Limb (tissue), 2 donors: ENCODE measurements at regions not wholly inside any gene's neighbourhood (a gene's known extent, or its start where the extent isn't known, plus 50 kb on each side); places are given as distances from the start of the nearest gene placed in this dataset.
A peak's percentile ranks its signal among the peaks of the same experiment; 100 is the strongest.

Experiments
- DNase-seq, 2 donors: peaks; one replicate each; pipeline ENCODE4 v3.0.0-alpha.2; 2016; ENCODE audit errors: extremely low spot score in 2 of 2

- DNase-seq = peak in 1 of 2 donors; percentile 14
These were observed 163.9 kb downstream of the PIK3R1 start for GRCh38 chr5:68379275-68380036.

DNA sequence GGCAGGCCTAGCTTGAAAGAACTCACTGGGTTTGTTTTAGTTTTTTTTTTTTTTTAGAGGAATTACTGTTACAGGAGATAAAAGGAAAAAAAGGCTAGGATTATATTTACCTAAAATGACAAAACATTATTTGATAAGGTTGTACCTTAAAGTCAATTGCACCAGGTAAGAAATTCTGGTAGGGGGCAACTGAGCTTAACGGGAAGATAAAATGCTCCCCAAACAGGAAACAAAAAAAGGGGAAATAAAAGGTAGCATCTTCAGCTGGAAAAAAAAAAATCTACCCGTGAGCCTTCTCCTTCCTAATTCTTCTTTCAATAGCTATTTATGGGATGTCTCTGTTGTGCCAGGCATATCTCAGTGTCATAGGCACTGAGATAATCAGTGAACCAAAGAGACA lies 164.5 kb downstream of the PIK3R1 start:
- no peak for DNase-seq

GRCh38 chr5:68381060-68381459 lies 165.5 kb downstream of the PIK3R1 start:
- no peak for DNase-seq

DNA sequence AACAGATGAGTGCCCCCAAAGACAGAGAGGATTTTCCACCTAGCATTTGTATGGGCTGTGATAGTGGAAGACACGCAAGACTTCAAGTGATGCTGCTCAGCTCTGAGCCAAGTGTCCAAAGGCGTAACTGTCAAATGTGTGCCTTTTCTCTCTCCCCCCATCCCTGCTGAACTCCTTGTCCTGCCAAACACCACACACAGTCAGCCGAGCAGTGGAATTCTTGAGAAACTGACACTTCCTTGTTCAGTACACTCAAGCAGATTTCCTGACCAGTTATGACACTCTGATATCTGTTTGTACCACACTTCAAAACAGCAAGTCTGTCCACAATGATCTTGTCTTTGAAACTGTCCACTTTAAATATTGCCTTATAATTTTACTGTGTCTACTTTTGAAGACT lies 166.4 kb downstream of the PIK3R1 start:
- no peak for DNase-seq

- no peak for DNase-seq
These were observed 167.1 kb downstream of the PIK3R1 start for GRCh38 chr5:68382640-68383039.

GRCh38 chr5:68383888-68384310 lies 168.3 kb downstream of the PIK3R1 start:
- DNase-seq = no peak

GRCh38 chr5:68384936-68385594 lies 169.5 kb downstream of the PIK3R1 start:
- no peak for DNase-seq

DNA sequence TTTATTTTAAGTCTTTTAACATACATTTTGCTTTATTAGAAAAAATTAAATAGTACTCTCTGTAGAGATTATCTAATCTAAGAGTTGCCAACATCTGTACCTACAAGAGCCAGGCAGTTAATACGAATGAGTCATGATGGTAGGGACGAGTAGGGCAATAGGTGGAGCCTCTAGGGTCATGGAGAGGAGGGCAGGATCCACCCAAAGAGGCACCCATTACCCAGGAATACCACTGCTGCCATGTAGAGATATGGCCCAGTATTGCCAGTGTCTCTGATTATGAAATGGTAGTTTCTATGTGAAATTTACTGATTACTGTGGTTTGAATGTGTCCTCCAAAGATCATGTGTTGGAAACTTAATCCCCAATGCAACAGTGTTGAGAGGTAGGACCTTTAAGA lies 170.4 kb downstream of the PIK3R1 start:
- no peak for DNase-seq

DNA sequence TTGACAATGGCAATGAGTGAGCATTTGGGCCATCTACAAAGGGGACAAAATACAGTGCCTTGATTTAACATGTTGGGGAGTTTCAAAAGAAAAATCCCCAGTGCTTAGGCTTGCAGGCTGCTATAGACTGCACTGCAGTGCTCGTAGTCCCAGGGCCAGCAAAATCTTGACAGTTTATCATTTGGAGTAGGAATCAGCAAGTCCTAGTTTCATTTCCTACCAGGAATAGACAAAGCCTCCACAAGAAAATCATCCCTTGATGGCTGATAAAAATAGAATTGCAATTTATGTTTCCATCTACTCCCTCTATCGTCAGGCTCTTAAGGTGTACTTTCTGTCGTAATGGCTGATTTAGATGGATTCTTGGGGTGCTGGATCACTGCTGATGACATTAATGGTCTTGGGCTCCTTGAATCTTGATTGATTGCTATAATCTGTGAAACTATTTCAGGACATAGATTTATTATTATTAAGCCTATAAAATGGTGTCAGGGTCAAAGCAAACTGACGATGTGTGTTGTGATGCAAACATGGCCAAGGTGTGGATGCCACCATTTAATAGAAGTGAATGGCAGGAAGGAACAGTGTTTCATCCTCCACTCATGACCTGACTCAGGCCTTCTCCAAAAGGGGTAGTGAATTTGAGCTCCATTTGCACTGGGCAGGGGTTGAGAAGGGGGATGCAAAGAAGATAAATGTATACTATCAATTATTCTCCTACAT lies 171.7 kb downstream of the PIK3R1 start:
- no peak for DNase-seq

DNA sequence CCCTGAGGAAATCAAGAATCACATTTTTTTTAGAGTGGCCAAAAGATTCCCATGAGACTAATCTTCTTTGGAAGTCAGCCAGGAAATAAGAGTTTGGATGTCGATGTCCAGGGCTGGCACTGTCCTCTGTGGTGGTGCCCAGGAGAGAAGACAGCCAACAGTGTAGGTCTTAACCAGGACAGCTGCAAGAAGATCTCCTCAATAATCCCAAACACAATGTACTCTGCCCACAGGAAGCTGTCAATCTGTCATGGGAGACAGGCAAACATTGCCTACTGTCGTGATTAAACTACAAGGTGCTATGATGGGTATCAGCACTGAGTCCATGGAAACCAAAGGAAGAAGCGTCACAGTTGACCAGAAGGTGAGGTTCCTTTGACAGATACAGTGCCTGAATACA lies 174.1 kb downstream of the PIK3R1 start:
- DNase-seq = no peak

- DNase-seq = no peak
These were observed 177.1 kb downstream of the PIK3R1 start for GRCh38 chr5:68392617-68393016.

- no peak for DNase-seq
These were observed 179.7 kb downstream of the PIK3R1 start for GRCh38 chr5:68395302-68395701.

DNA sequence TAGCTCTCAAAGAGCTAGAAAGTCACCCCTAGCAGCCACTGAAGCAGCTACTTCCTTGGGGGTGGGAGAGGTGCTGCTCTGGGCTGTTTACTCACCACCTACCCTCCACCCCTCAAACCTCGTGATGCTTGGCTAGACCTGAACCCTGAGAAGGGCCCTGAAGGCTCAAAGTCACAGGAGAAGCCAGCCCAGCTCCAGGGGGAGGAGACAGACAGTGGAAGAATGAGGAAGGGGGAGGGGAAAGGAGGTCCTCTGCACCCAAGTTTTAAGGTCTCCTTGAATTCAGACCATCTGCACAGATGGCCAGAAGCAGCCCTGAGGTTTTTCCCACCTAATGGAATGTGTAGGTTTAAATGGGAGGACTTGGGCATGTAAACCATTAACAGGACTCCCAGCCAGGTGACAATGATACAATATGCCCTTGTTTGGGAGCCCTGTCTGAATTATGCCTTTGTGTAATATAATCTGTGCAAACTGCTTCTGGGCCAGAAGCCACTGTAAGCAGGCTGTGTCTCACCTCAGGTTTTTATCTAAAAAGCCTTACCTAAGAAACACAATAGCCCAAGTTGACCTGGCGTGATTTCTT lies 180.5 kb downstream of the PIK3R1 start:
- DNase-seq = no peak

DNA sequence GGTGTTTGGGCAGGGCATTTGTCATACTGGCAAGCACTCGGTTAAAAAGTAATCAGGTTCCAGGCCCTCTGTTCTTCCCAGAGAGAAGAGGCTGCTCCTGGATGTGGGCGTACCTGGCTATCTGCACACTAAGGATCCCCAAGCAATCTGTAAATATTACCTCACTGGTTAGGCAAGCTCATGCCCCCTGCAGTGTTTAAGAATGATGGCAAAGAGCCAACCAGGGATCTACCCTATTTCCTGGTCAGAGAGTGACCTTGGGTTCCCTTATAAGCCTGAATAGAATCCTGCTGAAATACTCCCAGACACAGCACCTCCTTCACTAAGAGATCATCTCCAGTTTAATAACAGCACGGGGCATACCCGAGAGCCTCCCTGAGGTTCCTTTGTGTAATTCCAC lies 181.2 kb downstream of the PIK3R1 start:
- DNase-seq = no peak

GRCh38 chr5:68398146-68398812 lies 182.7 kb downstream of the PIK3R1 start:
- DNase-seq = no peak

GRCh38 chr5:68403301-68403700 lies 187.7 kb downstream of the PIK3R1 start:
- no peak for DNase-seq

DNA sequence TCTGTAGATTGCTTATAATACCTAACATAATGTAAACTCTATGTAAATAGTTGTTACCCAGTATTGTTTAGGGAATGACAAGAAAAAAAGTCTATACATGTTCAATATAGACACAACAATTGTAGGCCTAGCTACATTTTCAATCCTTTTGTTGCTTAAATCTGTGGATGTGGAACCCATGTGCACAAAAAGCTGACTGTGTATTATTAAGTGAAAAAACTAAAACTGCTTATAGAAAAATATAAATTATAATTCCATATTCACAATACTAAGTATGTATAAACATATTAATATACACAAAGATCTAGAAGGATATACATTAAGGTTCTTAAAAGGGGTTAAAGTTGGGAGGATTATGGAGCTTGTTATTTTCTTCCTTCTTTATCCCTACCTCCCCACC lies 188.7 kb downstream of the PIK3R1 start:
- DNase-seq = no peak

DNA sequence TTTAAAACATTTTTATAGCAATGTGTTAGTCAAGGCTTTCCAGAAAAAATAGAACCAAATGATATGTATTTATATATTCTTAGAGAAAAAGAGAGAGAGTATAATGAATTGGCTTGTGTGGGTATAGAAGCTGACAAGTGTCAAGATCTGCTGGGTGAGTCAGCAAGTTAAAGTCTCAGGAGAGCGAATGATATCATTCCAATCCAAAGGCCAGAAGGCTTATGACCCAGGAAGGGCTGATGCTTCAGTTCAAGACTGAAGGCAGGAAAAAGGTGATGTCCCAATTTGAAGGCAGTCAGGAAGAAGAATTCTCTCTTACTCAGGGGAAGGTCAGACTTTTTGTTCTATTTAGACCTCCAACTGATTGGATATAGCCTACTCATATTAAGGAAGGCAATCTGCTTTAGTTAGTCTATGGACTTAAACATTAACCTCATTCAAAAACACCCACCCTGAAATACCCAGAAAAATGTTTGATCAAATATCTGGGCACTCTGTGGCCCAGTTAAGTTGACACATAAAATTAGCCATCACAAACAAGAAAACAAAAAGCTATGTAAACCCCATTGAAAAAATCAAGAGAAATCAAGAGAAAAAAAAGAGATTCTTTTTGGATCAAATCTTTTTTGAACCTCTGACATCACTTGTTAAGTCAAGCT lies 189.6 kb downstream of the PIK3R1 start:
- DNase-seq = no peak

DNA sequence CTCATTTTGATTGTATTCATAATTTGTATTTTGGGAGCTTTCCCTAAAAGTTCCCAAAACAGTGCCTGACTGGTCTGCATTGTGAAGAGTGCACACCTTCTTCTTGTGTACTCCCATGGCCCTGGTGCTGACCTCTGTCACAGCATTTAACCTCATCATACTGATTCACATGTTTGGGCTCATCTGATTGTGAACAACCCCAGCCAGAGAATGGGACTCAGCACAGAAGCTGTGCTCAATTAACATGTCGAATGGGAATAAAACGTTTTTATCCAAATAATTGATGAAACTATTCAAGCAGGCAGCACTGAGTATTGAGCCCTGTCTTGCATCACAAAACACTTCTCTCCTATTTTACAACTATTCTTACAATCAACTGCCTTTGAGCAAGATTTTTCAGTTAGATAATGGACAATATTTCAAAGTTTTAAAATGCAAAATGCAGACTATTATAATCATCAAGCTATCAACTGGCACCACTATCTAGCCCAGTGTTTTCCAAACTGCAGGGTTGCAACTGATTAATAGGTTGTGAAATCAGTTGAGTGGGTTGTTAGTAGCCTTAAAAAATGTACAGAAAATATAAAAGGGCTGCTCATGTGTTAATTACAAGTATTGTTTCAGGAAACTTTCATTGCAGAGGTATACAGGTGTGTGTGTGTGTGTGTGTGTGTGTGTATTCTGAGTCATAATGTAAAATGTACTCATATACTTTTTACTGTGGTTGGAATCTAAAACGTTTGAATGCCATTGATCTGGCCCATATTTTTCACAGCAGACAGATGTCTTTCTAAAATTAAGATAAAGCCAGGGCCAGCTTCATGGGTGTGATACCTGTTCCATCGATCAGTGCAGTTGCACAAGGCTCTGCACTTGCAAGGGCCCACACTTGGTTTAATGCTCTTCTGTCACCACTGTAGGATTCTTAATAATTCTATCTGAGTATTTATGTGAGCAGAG lies 190.5 kb downstream of the PIK3R1 start:
- no peak for DNase-seq

- no peak for DNase-seq
These were observed 191.2 kb downstream of the PIK3R1 start for GRCh38 chr5:68406767-68407241.
